Skin of body (tissue), 1 donor: ENCODE measurements at regions not wholly inside any gene's neighbourhood (a gene's known extent, or its start where the extent isn't known, plus 50 kb on each side); places are given as distances from the start of the nearest gene placed in this dataset.
"Not testable (repeated sequence)": the region's sequence is repeated elsewhere in the genome, so short reads cannot be mapped to it uniquely, and the experiment has no call there.

Experiments used
- DNase-seq: peaks from one replicate; lab custom pipeline; 2025; lab: John Stamatoyannopoulos, UW

DNA sequence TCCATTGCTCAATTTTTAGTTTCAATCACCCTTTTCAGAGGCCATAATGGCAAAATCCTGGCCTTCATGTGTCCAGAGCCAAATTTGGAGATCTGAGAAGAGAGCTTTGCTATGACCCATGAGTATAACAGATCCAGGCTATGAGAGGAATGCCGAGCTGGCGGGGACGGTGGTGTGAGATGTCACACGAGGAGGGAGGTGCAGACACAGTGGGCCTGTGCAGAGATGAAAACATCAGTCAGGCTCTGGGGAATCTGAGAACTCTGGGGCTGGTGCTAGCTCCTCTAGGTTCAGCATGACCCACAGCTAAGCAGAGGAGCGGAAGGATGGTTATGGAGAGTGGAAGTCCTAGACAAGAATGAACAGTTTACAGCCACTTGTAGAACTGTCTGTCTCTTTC lies 398.3 kb upstream of the ATP10A start:
- DNase-seq = no peak

DNA sequence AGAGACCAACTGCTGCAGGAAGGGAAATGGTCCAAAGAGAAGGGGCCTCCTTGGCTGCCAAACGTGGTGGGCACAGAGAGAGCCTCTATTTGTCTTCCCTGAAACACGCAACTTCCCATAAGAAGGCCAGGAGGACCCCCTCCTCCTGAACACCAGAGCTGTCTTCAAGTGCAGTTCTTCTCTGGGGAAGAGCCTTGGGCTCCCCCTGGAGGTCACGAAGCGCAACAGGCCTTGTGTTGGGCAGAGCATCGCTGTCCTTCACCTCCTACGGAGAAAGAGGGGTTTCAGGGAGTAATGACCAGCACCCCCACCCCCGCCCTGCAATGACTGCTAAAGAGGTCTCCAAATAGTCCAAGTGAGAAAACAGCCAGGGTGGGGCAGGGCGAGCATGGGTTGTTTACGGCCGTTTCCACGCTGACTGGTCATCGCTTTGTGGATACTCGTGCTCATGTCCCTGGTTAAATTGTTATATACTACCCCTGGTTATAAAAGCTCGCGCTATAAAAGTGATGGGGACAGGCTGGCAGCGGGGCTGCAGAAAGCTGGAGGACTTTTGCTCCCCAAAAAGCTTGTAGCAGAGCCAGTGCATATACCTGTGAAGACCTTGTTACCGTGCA lies 397.5 kb upstream of the ATP10A start:
- no peak for DNase-seq

DNA sequence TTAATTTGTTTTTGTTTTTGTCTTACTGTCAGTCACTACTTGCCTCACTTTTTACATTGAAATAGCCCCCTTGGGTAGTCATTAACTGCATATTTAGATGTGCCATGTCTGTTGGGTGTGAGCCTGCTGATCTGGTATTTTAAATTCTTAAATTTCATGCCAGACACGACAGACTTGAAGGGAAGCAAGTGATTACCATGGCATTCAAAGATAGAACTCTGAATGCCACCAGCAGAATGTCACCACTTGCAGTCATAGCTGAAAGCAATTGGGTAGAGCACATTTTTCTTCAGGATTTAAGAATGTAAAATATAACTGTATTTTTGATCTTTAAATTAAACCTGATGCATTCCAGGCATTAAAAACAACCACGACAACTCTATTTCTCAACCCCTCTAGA lies 396.5 kb upstream of the ATP10A start:
- DNase-seq = no peak

DNA sequence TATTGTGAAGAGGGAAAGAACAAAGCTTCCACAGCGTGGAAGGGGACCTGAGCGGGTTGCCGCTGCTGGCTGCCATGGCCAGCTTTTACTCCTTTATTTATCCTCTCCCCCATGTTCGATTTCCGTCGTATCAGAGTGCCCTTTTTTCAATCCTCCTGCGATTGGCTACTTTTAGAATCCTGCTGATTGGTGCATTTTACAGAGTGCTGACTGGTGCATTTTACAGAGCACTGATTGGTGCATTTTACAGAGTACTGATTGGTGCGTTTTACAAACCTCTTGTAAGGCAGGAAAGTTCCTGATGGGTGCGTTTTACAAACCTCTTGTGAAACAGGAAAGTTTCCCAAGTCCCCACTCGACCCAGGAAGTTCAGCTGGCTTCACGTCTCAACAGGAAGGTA lies 381.7 kb upstream of the ATP10A start:
- DNase-seq = not testable (repeated sequence)

DNA sequence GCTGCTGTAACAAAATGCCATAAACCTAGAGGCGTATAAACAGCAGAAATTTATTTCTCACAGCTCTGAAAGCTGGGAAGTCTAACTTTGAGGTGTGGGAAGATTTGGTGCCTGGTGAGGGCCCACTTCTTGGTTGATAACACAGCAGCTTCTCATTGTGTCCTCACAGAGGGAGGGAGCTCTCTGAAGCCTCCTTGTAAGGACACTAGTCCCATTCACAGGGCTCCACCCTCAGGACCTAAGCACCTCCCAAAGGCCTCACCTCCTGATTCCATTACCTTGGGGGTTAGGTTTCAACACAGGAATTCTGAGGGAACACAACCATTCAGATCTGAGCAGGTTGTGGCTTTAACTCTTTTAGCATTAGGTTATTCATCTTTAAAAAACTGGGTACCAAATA lies 380.3 kb upstream of the ATP10A start:
- DNase-seq = no peak

DNA sequence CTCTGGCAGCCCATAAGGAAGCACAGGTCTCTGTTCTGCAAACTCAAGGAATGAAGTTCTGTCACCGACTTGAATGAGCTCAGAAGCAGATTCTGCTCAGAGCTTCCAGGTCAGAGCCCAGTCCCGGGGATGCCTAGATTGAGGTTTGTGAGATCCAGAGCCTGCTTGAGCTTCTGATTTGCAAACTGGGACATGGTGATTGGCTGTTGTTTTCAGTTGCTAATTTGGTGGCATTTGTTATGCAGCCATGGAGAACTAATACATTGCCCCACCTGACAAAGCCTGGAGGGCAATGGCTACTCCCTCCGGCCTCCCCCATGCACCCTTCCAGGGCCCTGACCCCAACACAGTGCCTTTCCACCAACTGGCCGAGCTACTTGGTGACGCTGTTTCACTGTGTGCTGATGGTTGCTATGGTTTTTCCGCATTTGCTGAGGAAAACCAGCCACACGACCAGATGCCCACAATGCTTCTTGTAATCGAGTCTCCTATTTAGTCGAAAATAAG lies 379.5 kb upstream of the ATP10A start:
- DNase-seq = no peak

DNA sequence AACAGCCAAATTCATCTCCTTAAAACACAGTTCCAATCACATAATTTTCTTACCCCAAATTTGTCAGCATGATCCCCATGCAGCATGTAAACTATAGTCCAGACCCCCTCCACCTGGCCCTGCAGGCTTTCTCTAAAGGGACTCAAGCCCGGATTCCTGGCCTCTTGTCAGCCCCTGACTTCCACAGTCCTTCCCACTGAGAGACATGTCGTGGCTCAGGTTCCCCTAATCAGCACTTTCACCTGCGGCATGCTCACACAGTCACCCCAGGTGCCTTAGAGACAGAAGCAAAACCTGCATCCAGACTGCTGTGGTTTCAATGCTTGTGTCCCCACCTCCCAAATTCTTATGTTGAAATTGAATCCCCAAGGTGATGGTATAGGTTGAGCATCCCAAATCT lies 372.7 kb upstream of the ATP10A start:
- no peak for DNase-seq

DNA sequence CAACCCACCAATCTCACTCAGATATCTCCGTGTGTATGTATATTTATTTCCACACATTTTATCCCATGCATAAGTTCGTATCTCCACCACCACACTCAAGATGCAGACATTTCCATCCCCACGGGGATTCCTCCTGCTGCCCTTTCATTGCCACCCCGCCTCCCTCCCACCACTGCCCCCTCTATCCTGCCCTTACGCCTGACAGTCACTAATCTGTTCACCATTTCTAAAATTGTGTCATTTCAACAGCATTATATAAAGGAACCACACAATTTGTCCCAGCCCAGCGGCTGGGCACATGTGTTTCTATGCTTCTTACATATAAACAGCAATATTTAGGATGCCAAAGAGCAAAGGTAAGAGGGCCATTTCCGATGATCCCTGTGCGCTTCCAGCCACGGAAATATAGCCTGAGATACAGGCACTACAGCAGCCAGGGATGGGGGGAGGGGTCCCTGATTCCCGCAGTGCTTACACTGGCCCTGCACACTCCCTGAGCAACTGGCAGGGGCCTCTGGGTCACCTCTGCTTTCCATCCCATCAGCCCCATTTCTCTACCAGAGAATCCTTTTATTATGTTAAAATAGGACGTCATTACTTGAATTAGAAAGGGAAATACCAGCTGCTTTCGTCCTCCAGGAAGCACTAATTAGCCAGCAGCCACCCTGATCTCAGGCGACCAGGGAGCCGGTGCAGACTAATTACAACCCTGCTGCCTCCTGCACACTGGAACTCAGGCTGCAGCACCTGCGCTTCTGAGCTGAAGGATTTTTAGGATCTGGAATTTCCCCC lies 372.0 kb upstream of the ATP10A start:
- no peak for DNase-seq

DNA sequence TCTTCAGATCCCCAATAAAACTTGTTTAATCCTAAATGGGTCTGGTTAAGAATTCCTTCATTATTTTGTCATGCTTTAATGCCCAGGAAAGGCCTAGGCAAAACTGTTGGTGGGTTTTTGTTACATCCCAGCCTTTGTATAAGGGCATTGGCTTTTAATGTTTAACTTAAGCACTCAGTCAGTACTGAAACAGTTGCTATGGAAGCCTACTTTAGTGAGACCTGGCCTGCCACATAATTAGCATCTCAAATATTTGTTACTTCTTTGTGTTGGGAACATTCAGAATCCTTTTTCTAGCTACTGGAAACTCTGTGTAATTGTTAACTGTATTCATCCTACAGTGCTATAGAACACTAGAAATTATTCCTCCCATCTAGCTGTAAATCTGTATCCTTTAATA lies 369.6 kb upstream of the ATP10A start:
- no peak for DNase-seq

DNA sequence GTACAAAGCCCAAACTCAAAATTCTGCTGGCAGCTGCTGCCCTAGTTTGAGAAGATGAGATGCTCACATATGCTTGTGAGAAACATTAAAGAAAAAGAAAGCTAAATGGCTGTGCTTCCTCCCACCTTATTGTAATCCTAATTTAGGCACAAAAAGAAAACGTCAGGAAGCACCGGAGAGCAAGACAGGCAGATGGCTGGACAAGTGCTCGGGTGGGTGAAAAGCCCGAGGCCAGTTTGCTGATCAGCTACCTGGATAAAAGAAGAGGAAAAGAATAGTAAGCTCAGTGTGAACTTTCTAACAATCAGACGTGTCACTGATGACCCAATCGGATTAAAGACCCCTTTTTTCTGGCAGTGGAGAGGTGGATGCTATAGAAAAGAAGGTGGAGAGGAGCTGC lies 368.0 kb upstream of the ATP10A start:
- no peak for DNase-seq

DNA sequence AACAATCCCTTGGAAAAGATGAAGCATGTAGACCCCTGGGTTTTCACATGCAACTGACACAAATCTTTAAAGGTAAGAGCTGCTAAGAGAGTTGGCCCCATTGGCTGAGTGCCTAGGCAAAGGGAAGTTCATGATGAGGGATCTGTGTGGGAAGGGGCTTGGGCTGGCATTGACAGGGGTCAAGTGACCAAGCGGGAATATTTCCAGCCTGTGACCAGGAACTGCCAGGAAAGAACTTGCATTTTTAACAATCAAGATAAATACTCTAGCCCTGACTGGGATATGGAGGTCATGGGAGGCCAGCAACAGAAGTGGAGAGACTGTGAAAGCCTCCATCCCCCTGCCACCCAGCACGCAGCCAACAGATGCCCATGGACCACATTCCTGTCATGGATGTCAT lies 361.1 kb upstream of the ATP10A start:
- no peak for DNase-seq

DNA sequence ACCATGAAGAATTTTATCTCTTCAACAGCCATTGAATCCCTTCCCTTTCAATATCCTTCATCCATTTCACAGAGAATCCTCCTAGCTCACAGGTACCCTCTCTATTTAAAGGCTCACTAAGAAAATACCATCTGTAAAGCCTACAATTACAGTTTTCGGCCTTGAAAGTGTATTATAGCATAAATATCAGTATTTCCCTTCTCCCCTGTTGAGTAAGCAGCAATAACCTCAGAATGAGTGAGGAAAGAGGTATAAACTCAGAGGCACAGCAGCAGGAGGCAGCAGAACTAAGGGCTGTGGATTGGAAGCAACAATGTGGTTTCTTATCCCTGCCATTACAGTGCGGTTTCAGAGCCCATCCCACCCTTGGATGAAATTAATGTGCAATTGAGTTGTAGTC lies 360.6 kb upstream of the ATP10A start:
- no peak for DNase-seq

DNA sequence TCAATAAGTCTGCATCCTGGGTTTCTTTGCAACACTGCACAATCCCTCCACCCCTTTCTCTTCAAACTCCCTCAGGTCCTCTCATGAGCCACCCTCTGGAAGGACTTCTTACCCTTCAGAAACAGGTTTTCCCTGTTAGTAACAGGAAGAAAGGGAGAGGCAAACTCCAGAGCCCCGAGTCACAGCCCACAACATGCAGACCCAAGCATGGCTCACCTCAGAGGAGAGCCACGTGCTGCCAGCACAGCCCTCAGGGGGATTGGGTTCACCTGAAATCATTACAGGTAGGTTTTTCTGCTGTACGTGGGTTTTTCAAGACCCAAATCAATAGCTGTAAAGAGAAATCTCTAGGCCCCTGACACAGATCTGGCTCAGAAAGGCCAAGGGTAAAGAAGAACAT lies 359.7 kb upstream of the ATP10A start:
- no peak for DNase-seq

DNA sequence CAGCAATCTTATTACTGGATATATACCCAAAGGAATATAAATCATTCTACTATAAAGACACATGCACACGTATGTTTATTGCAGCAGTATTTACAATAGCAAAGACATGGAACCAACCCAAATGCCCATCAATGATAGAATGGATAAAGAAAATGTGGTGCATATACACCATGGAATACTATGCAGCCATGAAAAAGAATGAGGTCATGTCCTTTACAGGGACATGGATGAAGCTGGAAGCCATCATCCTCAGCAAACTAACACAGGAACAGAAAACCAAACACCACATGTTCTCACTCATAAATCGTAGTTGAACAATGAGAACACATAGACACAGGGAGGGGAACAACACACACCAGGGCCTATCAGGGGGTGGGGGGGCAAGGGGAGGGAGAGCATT lies 353.9 kb upstream of the ATP10A start:
- DNase-seq = not testable (repeated sequence)

DNA sequence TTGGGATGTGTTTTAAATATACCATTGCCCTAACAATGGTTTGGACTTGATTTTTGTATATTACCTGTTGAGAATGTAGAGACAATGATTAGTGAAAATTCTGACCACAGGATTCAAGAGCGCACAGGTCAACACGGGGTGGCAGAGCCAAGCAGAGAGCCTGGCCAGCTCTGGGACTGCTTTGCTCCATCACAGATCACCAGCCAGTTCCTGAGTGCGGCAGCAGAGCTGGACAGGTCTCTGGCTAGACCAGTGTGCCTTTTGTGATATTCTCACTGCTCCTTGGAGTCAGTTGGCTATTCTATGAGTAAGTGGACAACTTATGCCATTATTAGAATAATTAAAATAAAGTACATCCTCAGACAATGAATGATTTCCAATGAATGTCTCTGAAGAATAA lies 351.2 kb upstream of the ATP10A start:
- no peak for DNase-seq

DNA sequence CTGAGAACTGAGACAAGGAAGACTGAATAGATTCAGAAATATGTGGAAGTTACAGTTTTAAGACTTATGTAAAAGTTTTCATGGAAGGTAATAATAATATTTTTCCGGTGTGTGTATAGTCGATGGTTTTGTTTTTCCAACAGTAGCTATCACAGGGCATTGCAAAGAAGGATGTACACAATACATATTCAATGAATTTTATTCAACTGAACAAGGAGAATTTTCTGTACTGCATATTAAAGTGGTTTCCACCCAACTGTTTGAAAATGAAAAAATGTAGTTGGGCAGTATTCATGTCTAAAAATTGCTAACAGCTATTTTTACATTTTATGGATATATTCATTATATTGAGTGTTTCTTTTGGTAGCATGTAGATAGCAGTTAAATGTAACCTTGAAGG lies 350.3 kb upstream of the ATP10A start:
- DNase-seq = no peak

DNA sequence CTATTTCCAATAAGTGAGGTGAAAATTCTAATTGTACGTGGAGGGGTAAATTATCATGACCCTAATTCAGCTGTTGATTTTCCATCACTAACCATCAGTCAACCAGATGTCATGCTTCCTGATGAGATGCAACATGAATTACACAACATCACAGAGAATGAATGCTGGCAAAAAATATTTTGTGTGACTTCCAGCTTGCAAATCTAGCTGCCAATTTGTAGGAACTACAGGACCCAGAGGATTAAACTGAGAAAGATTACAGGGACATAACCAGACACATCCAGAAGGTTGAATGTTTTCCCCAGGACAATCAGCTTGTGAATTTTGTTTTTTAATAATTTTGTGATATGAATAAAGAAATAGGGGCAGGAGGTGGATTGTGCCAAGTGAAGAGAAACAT lies 349.0 kb upstream of the ATP10A start:
- no peak for DNase-seq

DNA sequence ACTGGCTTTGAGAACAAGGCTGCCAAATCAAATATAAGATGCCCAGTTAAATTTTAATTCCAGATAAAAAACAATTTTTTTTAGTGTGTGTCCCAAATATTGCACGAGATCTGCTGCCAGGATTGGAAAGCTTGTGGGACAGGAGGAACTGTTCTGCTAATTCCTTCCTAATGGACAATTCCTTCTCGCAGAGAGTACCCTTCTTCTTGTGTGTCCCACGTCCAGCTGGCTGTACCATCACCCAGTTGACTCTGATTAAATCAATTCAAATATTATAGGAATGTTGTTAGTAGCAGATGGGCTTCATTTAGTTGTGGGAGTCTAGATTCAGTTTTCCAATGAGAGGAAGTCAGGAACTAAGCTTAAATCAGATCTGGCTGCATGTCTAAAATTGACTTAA lies 347.9 kb upstream of the ATP10A start:
- no peak for DNase-seq

DNA sequence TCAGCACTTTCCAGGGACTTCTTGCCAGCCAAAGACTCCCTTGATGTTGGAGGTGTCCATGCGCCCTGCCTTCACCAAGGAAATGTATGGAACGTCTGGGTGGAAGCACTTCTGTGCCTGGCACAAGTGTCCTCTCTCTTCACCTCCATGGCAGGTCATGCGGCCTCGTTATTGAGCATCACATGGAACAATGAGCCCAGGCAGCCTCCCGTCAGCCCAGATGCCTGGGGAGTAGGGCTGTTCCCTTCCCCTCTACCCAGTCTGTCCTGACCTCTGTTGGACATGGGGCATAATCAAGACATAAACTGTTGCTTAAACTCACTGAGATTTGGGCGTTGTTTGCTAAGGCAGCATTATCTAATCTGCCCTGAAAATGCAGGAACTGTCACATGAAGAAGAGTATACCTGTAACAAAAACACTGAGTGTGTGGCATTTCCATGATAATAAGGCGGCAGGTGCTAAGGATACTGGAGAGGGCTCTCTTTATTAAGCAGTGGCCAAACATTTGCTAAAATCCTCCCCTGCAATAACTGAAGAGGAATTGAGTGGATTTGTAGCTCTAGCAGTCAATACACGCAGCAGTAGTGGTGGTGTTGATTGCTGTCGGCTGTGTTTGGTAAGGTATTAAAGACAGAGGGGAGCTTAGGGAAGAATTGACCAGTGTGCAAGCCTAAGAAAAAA lies 338.2 kb upstream of the ATP10A start:
- no peak for DNase-seq

DNA sequence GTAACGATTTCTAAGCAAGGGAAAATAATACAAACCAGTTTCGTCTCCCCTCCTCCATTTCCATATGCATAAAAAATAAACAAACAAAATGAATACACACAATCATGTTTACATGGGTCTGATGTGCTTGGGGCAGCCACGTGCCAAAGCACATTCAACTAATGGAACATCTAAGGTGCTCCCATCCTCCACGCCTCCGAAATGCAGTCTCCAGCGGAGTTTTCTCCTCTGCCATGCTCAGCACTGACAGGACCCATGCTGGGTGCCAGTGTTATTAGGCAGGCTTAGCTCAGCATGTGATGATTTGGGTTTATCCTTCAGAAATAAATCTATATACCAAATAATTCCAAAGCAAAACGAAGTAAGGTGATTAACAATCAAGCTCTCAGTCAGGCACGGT lies 337.3 kb upstream of the ATP10A start:
- no peak for DNase-seq

DNA sequence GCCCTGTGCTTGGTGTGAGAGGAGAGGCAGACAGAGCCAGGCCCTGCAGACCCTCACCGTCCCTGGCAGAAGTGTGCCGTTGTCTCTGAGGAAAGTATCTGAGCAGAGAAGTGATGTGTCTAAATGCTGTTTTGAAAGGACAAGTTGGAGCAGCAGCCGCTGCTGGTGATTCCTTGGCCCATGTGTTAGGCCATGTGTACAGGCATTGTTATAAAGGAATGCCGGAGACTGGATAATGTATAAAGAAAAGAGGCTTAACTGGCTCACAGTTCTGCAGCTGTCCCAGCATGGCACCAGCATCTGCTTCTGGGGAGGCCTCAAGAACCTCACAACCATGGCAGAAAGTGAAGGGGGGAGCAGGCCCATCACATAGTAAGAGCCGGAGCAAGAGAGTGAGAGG lies 334.6 kb upstream of the ATP10A start:
- no peak for DNase-seq

DNA sequence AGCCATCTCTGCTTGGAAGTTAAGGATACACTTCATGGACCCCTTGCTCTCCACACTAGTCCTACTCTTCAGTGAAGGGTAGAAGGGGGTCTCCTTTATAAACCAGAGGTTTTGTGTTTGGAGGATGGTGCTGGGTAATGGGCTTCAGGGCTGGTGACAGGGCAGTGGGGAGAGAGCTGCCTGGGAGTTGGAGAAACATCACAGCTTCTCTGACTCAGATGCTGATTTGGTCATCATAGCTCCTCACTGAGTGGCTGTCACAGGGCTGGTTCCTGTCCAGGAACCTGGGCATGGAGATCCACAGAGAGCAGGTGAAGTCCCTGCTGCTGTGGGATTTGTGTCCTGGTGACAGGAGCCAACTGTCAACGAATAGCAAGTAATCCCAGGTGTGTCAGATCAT lies 333.9 kb upstream of the ATP10A start:
- no peak for DNase-seq

DNA sequence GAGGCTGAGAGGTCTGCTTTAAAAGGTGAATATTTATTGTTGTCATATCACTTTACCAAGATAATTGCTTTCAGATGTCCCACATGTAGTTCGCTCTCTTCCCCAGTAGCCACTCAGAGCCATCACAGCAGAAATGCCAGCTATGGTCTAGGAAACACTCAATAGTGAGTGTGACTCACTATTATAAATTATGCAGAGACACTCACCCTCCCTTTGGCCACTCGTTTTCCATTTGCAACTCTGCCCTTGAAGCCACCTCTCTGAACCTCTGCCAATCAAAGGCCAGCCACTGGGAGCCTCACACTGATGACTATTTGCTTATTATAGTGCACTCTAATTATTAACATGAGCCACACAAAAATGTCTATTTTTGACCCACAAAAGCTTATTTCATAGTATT lies 328.1 kb upstream of the ATP10A start:
- no peak for DNase-seq
